Brain microvascular endothelial cell (primary cell): ENCODE measurements at regions not wholly inside any gene's neighbourhood (a gene's known extent, or its start where the extent isn't known, plus 50 kb on each side); places are given as distances from the start of the nearest gene placed in this dataset.

Experiments
- DNase-seq: peaks from one replicate; pipeline ENCODE4 v3.0.0-alpha.2; 2020
- H3K27ac ChIP-seq: fragments of 250-450 bp; sonication (Bioruptor Pico); 2 replicates; pipeline ENCODE4 v1.5.1; 2020; ENCODE audit warnings: mild to moderate bottlenecking, moderate library complexity
- H3K27me3 ChIP-seq: fragments of 250-450 bp; sonication (Bioruptor Pico); replicated peaks from 2 replicates; pipeline ENCODE4 v1.5.1; 2020; ENCODE audit warnings: mild to moderate bottlenecking
- H3K36me3 ChIP-seq: fragments of 250-450 bp; sonication (Bioruptor Pico); replicated peaks from 2 replicates; pipeline ENCODE4 v1.5.1; 2020; ENCODE audit warnings: mild to moderate bottlenecking
- H3K4me3 ChIP-seq: 2 replicates; pipeline ENCODE4 v1.5.1; 2011; ENCODE audit warnings: low read depth, mild to moderate bottlenecking, control low read depth, low read length, moderate library complexity
- CTCF ChIP-seq: IDR thresholded peaks from 2 replicates; pipeline ENCODE4 v1.5.1; 2011; ENCODE audit warnings: low read depth, mild to moderate bottlenecking, moderate library complexity, low read length, control low read depth, inconsistent platforms; ENCODE audit errors: missing control alignments
- in situ Hi-C: cut with HindIII; loops from 2 replicates; pipeline ENCODE4 v1.10.0; 2017; ENCODE audit warnings: low sequenced_read_pairs, low pct_ligation_motif_present

GRCh38 chr10:3976718-3977117, 191.7 kb upstream of the KLF6 start:
- DNase-seq, result no peak
- in situ Hi-C loops, result no loop called here
- H3K27ac ChIP-seq, result no peak overlapping the region

GRCh38 chr10:3976171-3976570, 191.2 kb upstream of the KLF6 start:
- no peak for TF ChIP-seq CTCF
- Histone ChIP-seq H3K27me3 (no peaks in the 10 kb centered on the region), H3K27ac (no peak overlapping the region), H3K36me3 (no peaks in the 10 kb centered on the region), H3K4me3 (no peak overlapping the region)
- in situ Hi-C loops, result no loop called here
- no peak for DNase-seq

More at GRCh38 chr10:3976718-3977117, 191.7 kb upstream of the KLF6 start:
- Histone ChIP-seq H3K4me3 (no peak overlapping the region), H3K36me3 (no peaks in the 10 kb centered on the region), H3K27me3 (no peaks in the 10 kb centered on the region)
- TF ChIP-seq CTCF, result no peak

- no peak overlapping the region for H3K4me3 ChIP-seq
- no peaks in the 10 kb centered on the region for H3K36me3 ChIP-seq
- TF ChIP-seq CTCF, result no peak
- no peak for DNase-seq
- H3K27ac ChIP-seq, result no peak overlapping the region
- in situ Hi-C loops, result no loop called here
- H3K27me3 ChIP-seq, result no peaks in the 10 kb centered on the region
Observed at GRCh38 chr10:3975016-3975415, 190.0 kb upstream of the KLF6 start.

GRCh38 chr10:3972460-3973301, 187.7 kb upstream of the KLF6 start:
- H3K27ac ChIP-seq, result no peak overlapping the region
- no peak overlapping the region for H3K4me3 ChIP-seq
- no peak for DNase-seq
- H3K36me3 ChIP-seq, result no peaks in the 10 kb centered on the region
- TF ChIP-seq CTCF, result no peak
- no peaks in the 10 kb centered on the region for H3K27me3 ChIP-seq
- in situ Hi-C loops, result no loop called here

- no peaks in the 10 kb centered on the region for H3K27me3 ChIP-seq
- in situ Hi-C loops, result no loop called here
- H3K27ac ChIP-seq, result no peak overlapping the region
- no peak for TF ChIP-seq CTCF
- no peak overlapping the region for H3K4me3 ChIP-seq
- no peak for DNase-seq
- H3K36me3 ChIP-seq, result no peaks in the 10 kb centered on the region
Observed at GRCh38 chr10:3971713-3972112, 186.7 kb upstream of the KLF6 start.
